Activated CD4-positive, alpha-beta T cell treated with anti-CD3 and anti-CD28 coated beads for 24 hours (primary cell): ENCODE measurements at regions not wholly inside any gene's neighbourhood (a gene's known extent, or its start where the extent isn't known, plus 50 kb on each side); places are given as distances from the start of the nearest gene placed in this dataset.
"Not testable (repeated sequence)": the region's sequence is repeated elsewhere in the genome, so short reads cannot be mapped to it uniquely, and the experiment has no call there.

Source experiments
- DNase-seq, 2 donors: peaks; one replicate each; pipeline ENCODE4 v3.0.0-alpha.2; 2020; ENCODE audit warnings: low read depth in 2 of 2

GRCh38 chr13:84870190-84870589 lies 929.0 kb downstream of the SLITRK6 start:
- no peak for DNase-seq

GRCh38 chr13:84867246-84867645 lies 932.0 kb downstream of the SLITRK6 start:
- no peak for DNase-seq

GRCh38 chr13:84865783-84866221 lies 933.4 kb downstream of the SLITRK6 start:
- DNase-seq = no peak

GRCh38 chr13:84864341-84864740 lies 934.9 kb downstream of the SLITRK6 start:
- no peak for DNase-seq

- DNase-seq = no peak
Observed at GRCh38 chr13:84847107-84847506, 952.1 kb downstream of the SLITRK6 start.

GRCh38 chr13:84845907-84846619 lies 953.2 kb downstream of the SLITRK6 start:
- DNase-seq = no peak

GRCh38 chr13:84844473-84844872 lies 954.7 kb downstream of the SLITRK6 start:
- DNase-seq = no peak

- DNase-seq = no peak
Observed at GRCh38 chr13:84843368-84843767, 955.9 kb downstream of the SLITRK6 start.

- DNase-seq = no peak
Observed at GRCh38 chr13:84834201-84834600, 951.9 kb upstream of the SLITRK1 start.

GRCh38 chr13:84831666-84832657 lies 949.7 kb upstream of the SLITRK1 start:
- DNase-seq = no peak

GRCh38 chr13:84823528-84823927 lies 941.3 kb upstream of the SLITRK1 start:
- DNase-seq = no peak

GRCh38 chr13:84821261-84821660 lies 939.0 kb upstream of the SLITRK1 start:
- no peak for DNase-seq

- DNase-seq = no peak
Observed at GRCh38 chr13:84816567-84817105, 934.4 kb upstream of the SLITRK1 start.

- DNase-seq = no peak
Observed at GRCh38 chr13:84812789-84813188, 930.5 kb upstream of the SLITRK1 start.

GRCh38 chr13:84812078-84812477 lies 929.8 kb upstream of the SLITRK1 start:
- DNase-seq = no peak

GRCh38 chr13:84810781-84811180 lies 928.5 kb upstream of the SLITRK1 start:
- DNase-seq = no peak

GRCh38 chr13:84802073-84802472 lies 919.8 kb upstream of the SLITRK1 start:
- no peak for DNase-seq

GRCh38 chr13:84784443-84785153 lies 902.3 kb upstream of the SLITRK1 start:
- DNase-seq = no peak

GRCh38 chr13:84777316-84777715 lies 895.0 kb upstream of the SLITRK1 start:
- no peak for DNase-seq

- no peak for DNase-seq
Observed at GRCh38 chr13:84776593-84776992, 894.3 kb upstream of the SLITRK1 start.

GRCh38 chr13:84775920-84776319 lies 893.6 kb upstream of the SLITRK1 start:
- not testable (repeated sequence) for DNase-seq

- DNase-seq = no peak
Observed at GRCh38 chr13:84774111-84774510, 891.8 kb upstream of the SLITRK1 start.
